HG03469 (cell line): ENCODE measurements at regions not wholly inside any gene's neighbourhood (a gene's known extent, or its start where the extent isn't known, plus 50 kb on each side); places are given as distances from the start of the nearest gene placed in this dataset.
"Not testable (repeated sequence)": the region's sequence is repeated elsewhere in the genome, so short reads cannot be mapped to it uniquely, and the experiment has no call there.

Experiments
- ATAC-seq: cut with Tn5 transposase; IDR thresholded peaks from one replicate; pipeline ENCODE4 v1.9.1; 2021; ENCODE audit warnings: mild to moderate bottlenecking, moderate library complexity, moderate number of reproducible peaks; ENCODE audit not compliant: unreplicated experiment

- ATAC-seq: no peak
These were observed 111.7 kb downstream of the RTP5 start for GRCh38 chr2:241981076-241981700.

GRCh38 chr2:241982706-241983570, 113.4 kb downstream of the RTP5 start:
- no peak for ATAC-seq

- ATAC-seq: no peak
These were observed 114.2 kb downstream of the RTP5 start for GRCh38 chr2:241983571-241984270.

GRCh38 chr2:241984271-241984655, 114.7 kb downstream of the RTP5 start:
- ATAC-seq: no peak

GRCh38 chr2:241984658-241985057, 115.1 kb downstream of the RTP5 start:
- no peak for ATAC-seq

GRCh38 chr2:241985161-241985985, 115.8 kb downstream of the RTP5 start:
- not testable (repeated sequence) for ATAC-seq

- ATAC-seq: no peak
These were observed 116.4 kb downstream of the RTP5 start for GRCh38 chr2:241985986-241986329.

- ATAC-seq: no peak
These were observed 117.5 kb downstream of the RTP5 start for GRCh38 chr2:241986836-241987641.

GRCh38 chr2:241987726-241988125, 118.2 kb downstream of the RTP5 start:
- ATAC-seq: no peak

GRCh38 chr2:241988146-241988545, 118.6 kb downstream of the RTP5 start:
- no peak for ATAC-seq

- ATAC-seq: no peak
These were observed 119.5 kb downstream of the RTP5 start for GRCh38 chr2:241989074-241989473.

- no peak for ATAC-seq
These were observed 120.9 kb downstream of the RTP5 start for GRCh38 chr2:241990466-241990865.

- ATAC-seq: no peak
These were observed 121.8 kb downstream of the RTP5 start for GRCh38 chr2:241991299-241991698.

- no peak for ATAC-seq
These were observed 123.2 kb downstream of the RTP5 start for GRCh38 chr2:241992753-241993152.

- ATAC-seq: no peak
These were observed 124.0 kb downstream of the RTP5 start for GRCh38 chr2:241993386-241994005.

GRCh38 chr2:241994086-241994485, 124.6 kb downstream of the RTP5 start:
- no peak for ATAC-seq

- no peak for ATAC-seq
These were observed 125.2 kb downstream of the RTP5 start for GRCh38 chr2:241994556-241995213.

GRCh38 chr2:241996100-241996499, 126.6 kb downstream of the RTP5 start:
- no peak for ATAC-seq

GRCh38 chr2:241997017-241997416, 127.5 kb downstream of the RTP5 start:
- no peak for ATAC-seq
